H9 (cell line): ENCODE measurements at regions not wholly inside any gene's neighbourhood (a gene's known extent, or its start where the extent isn't known, plus 50 kb on each side); places are given as distances from the start of the nearest gene placed in this dataset.
A peak's percentile ranks its signal among the peaks of the same experiment; 100 is the strongest.

Experiments
- DNase-seq: peaks from one replicate; pipeline ENCODE4 v3.0.0-alpha.2; 2017
- H2AFZ ChIP-seq: one replicate; pipeline ENCODE4 v1.6.1; 2013; ENCODE audit warnings: mild to moderate bottlenecking, low read length, control low read depth, moderate library complexity
- H2AK5ac ChIP-seq: 2 replicates; pipeline ENCODE4 v1.6.1; 2013; ENCODE audit warnings: low read length, control low read depth, mixed read lengths; ENCODE audit not compliant: insufficient read length
- H2BK120ac ChIP-seq: one replicate; pipeline ENCODE4 v1.6.1; 2013; ENCODE audit warnings: low read depth, mild to moderate bottlenecking, low read length, control low read depth, inconsistent platforms; ENCODE audit not compliant: poor library complexity, severe bottlenecking
- H2BK12ac ChIP-seq: 2 replicates; pipeline ENCODE4 v1.6.1; 2013; ENCODE audit warnings: low read length, control low read depth, mixed read lengths, low read depth; ENCODE audit not compliant: insufficient read length
- H2BK15ac ChIP-seq: 2 replicates; pipeline ENCODE4 v1.6.1; 2013; ENCODE audit warnings: low read depth, low read length, control low read depth
- H2BK20ac ChIP-seq: one replicate; pipeline ENCODE4 v1.6.1; 2013; ENCODE audit warnings: low read depth, mild to moderate bottlenecking, low read length, control low read depth, inconsistent platforms; ENCODE audit not compliant: poor library complexity, severe bottlenecking
- H2BK5ac ChIP-seq: 2 replicates; pipeline ENCODE4 v1.6.1; 2013; ENCODE audit warnings: low read length, control low read depth, mixed read lengths; ENCODE audit not compliant: insufficient read length
- H3K14ac ChIP-seq: 2 replicates; pipeline ENCODE4 v1.6.1; 2013; ENCODE audit warnings: low read length, control low read depth; ENCODE audit not compliant: insufficient read depth
- H3K18ac ChIP-seq: 2 replicates; pipeline ENCODE4 v1.6.1; 2013; ENCODE audit warnings: low read depth, mild to moderate bottlenecking, mixed read lengths, low read length, control low read depth; ENCODE audit not compliant: insufficient read length
- H3K23ac ChIP-seq: 2 replicates; pipeline ENCODE4 v1.6.1; 2013; ENCODE audit warnings: low read length, control low read depth, mixed read lengths, low read depth; ENCODE audit not compliant: insufficient read length
- H3K23me2 ChIP-seq: 2 replicates; pipeline ENCODE4 v1.6.1; 2013; ENCODE audit warnings: low read depth, mild to moderate bottlenecking, mixed read lengths, low read length, control low read depth; ENCODE audit not compliant: insufficient read length, poor library complexity, severe bottlenecking
- H3K27ac ChIP-seq: 2 replicates; pipeline ENCODE4 v1.5.1; 2013; ENCODE audit warnings: low read length, control low read depth, mixed read lengths, low read depth; ENCODE audit not compliant: insufficient read length
- H3K27me3 ChIP-seq: 2 replicates; pipeline ENCODE4 v1.6.1; 2013; ENCODE audit warnings: low read length, control low read depth, inconsistent platforms; ENCODE audit not compliant: insufficient read depth
- H3K4ac ChIP-seq: 2 replicates; pipeline ENCODE4 v1.6.1; 2013; ENCODE audit warnings: low read depth, mild to moderate bottlenecking, control low read depth, inconsistent platforms, low read length, moderate library complexity
- H3K4me1 ChIP-seq: 2 replicates; pipeline ENCODE4 v1.6.1; 2013; ENCODE audit warnings: low read length, control low read depth, inconsistent platforms; ENCODE audit not compliant: insufficient read depth
- H3K4me2 ChIP-seq: 2 replicates; pipeline ENCODE4 v1.6.1; 2013; ENCODE audit warnings: low read length, control low read depth, mixed read lengths; ENCODE audit not compliant: insufficient read length, insufficient read depth
- H3K56ac ChIP-seq: 2 replicates; pipeline ENCODE4 v1.6.1; 2013; ENCODE audit warnings: low read depth, mild to moderate bottlenecking, mixed read lengths, low read length, control low read depth; ENCODE audit not compliant: insufficient read length
- H3K79me1 ChIP-seq: 2 replicates; pipeline ENCODE4 v1.6.1; 2013; ENCODE audit warnings: low read depth, mild to moderate bottlenecking, moderate library complexity, low read length, control low read depth, inconsistent platforms; ENCODE audit not compliant: insufficient read depth, poor library complexity, severe bottlenecking
- H3K79me2 ChIP-seq: 2 replicates; pipeline ENCODE4 v1.6.1; 2013; ENCODE audit warnings: low read length, control low read depth, inconsistent platforms; ENCODE audit not compliant: insufficient read depth
- H3K9ac ChIP-seq: 2 replicates; pipeline ENCODE4 v1.6.1; 2013; ENCODE audit warnings: low read length, control low read depth, mixed read lengths; ENCODE audit not compliant: insufficient read length; ENCODE audit errors: extremely low read depth
- H3K9me3 ChIP-seq: one replicate; pipeline ENCODE4 v1.6.1; 2013; ENCODE audit warnings: low read depth, low read length, inconsistent platforms; ENCODE audit not compliant: control insufficient read depth
- H3T11ph ChIP-seq: one replicate; pipeline ENCODE4 v1.6.1; 2013; ENCODE audit warnings: mild to moderate bottlenecking, low read length, control low read depth, inconsistent platforms
- H4K20me1 ChIP-seq: one replicate; pipeline ENCODE4 v1.6.1; 2013; ENCODE audit not compliant: control insufficient read depth, insufficient read length, insufficient read depth
- H4K5ac ChIP-seq: 2 replicates; pipeline ENCODE4 v1.6.1; 2013; ENCODE audit warnings: low read depth, mild to moderate bottlenecking, mixed read lengths, low read length, control low read depth; ENCODE audit not compliant: insufficient read length
- H4K8ac ChIP-seq: replicated peaks from 2 replicates; pipeline ENCODE4 v1.6.1; 2013; ENCODE audit warnings: low read length, control low read depth, mixed read lengths, low read depth; ENCODE audit not compliant: insufficient read length
- H4K91ac ChIP-seq: 2 replicates; pipeline ENCODE4 v1.6.1; 2013; ENCODE audit warnings: low read depth, mild to moderate bottlenecking, moderate library complexity, mixed read lengths, low read length, control low read depth; ENCODE audit not compliant: insufficient read length
- H3K27ac Mint-ChIP-seq, 3 experiments: 2 replicates in 2 of 3; 3 replicates in 1 of 3; pipeline ENCODE4 v1.8.0; 2020 to 2021; ENCODE audit warnings: mixed read lengths in 3 of 3, mild to moderate bottlenecking in 1 of 3, moderate library complexity in 1 of 3
- H3K27me3 Mint-ChIP-seq: 2 replicates; pipeline ENCODE4 v1.8.0; 2021; ENCODE audit warnings: low read depth, mild to moderate bottlenecking, moderate library complexity, mixed read lengths
- H3K36me3 Mint-ChIP-seq, 3 experiments: 2 replicates in 2 of 3; 3 replicates in 1 of 3; pipeline ENCODE4 v1.8.0; 2020 to 2021; ENCODE audit warnings: low read depth in 3 of 3, mixed read lengths in 3 of 3; ENCODE audit not compliant: insufficient read depth in 1 of 3
- H3K4me1 Mint-ChIP-seq, 2 experiments: 2 replicates each; pipeline ENCODE4 v1.8.0; 2020; ENCODE audit warnings: mixed read lengths in 2 of 2
- H3K4me3 Mint-ChIP-seq, 2 experiments: 2 replicates in 1 of 2; 3 replicates in 1 of 2; pipeline ENCODE4 v1.8.0; 2020 to 2021; ENCODE audit warnings: mild to moderate bottlenecking in 2 of 2, mixed read lengths in 2 of 2, moderate library complexity in 1 of 2
- H3K9me3 Mint-ChIP-seq, 2 experiments: 2 replicates in 1 of 2; 3 replicates in 1 of 2; pipeline ENCODE4 v1.8.0; 2020; ENCODE audit warnings: mild to moderate bottlenecking in 2 of 2, mixed read lengths in 2 of 2, moderate library complexity in 1 of 2
- WGBS: extraction: QIAGEN DNeasy Blood & Tissue Kit; methylation state at CpG from one replicate; pipeline ENCODE4 v1.1.7; 2013; ENCODE audit warnings: missing lambda C conversion rate, low lambda C conversion rate, mixed read lengths; ENCODE audit not compliant: insufficient read length; ENCODE audit errors: extremely low coverage; 5-methylcytosine and 5-hydroxymethylcytosine counted together
- TF ChIP-seq, protein P1 (sequence below): fragments of 200-600 bp; sonication (generic); conservative IDR thresholded peaks from 3 replicates; pipeline ENCODE4 v1.8.0; 2021; ENCODE audit warnings: antibody characterized with exemption, mild to moderate bottlenecking

- Histone ChIP-seq H3K27me3 (no peaks in the 10 kb centered on the region), H3K27ac (no peak overlapping the region), H3K23me2 (no peaks in the 10 kb centered on the region), H2BK120ac (no peak overlapping the region), H4K5ac (no peak overlapping the region), H3K9ac (no peak overlapping the region), H3K9me3 (no peaks in the 10 kb centered on the region), H3K14ac (no peak overlapping the region), H2BK15ac (no peak overlapping the region), H3K4ac (no peak overlapping the region), H2AFZ (no peak overlapping the region), H4K8ac (no peak overlapping the region), H3K79me1 (peaks cover 3% of the 10 kb centered on the region), H3K4me2 (no peak overlapping the region), H4K20me1 (no peaks in the 10 kb centered on the region), H2BK12ac (no peak overlapping the region), H2AK5ac (no peak overlapping the region), H4K91ac (no peak overlapping the region), H3K79me2 (peaks cover 1% of the 10 kb centered on the region; the same call in 1 of the 2 replicates), H3K23ac (no peak overlapping the region), H2BK20ac (no peak overlapping the region), H3T11ph (no peak overlapping the region), H3K56ac (no peak overlapping the region), H3K4me1 (no peaks in the 10 kb centered on the region; the same call in 1 of the 2 replicates), H2BK5ac (no peak overlapping the region), H3K18ac (no peak overlapping the region)
- H3K9me3 Mint-ChIP-seq: peaks cover 11 to 18% of the 10 kb centered on the region in 2 experiments
- WGBS: no CpG with 5 or more reads among the region's 3 CpGs
- no peaks in the 10 kb centered on the region for H3K27me3 Mint-ChIP-seq
- H3K4me3 Mint-ChIP-seq: no peak overlapping the region
- H3K4me1 Mint-ChIP-seq: peaks cover 17 to 20% of the 10 kb centered on the region in 2 experiments
- H3K27ac Mint-ChIP-seq: peak overlapping the region in 1 of 3 experiments; percentile 21; a peak in 1 of 7 replicates
- TF ChIP-seq, protein P1, sequence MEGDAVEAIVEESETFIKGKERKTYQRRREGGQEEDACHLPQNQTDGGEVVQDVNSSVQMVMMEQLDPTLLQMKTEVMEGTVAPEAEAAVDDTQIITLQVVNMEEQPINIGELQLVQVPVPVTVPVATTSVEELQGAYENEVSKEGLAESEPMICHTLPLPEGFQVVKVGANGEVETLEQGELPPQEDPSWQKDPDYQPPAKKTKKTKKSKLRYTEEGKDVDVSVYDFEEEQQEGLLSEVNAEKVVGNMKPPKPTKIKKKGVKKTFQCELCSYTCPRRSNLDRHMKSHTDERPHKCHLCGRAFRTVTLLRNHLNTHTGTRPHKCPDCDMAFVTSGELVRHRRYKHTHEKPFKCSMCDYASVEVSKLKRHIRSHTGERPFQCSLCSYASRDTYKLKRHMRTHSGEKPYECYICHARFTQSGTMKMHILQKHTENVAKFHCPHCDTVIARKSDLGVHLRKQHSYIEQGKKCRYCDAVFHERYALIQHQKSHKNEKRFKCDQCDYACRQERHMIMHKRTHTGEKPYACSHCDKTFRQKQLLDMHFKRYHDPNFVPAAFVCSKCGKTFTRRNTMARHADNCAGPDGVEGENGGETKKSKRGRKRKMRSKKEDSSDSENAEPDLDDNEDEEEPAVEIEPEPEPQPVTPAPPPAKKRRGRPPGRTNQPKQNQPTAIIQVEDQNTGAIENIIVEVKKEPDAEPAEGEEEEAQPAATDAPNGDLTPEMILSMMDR: no peak
- peaks cover 10 to 17% (median 10%) of the 10 kb centered on the region in 3 experiments; a peak in 5 of 7 replicates for H3K36me3 Mint-ChIP-seq
- DNase-seq: no peak
Measured at GRCh38 chr9:130772185-130772584, 62.9 kb upstream of the ABL1 start.
